ENCODE measurements at regions not wholly inside any gene's neighbourhood (a gene's known extent, or its start where the extent isn't known, plus 50 kb on each side); places are given as distances from the start of the nearest gene placed in this dataset.

GRCh38 chr1:218686761-218687160 is 341.6 kb downstream of the TGFB2 start:
- no peaks in the 10 kb centered on the region for H3K36me3 ChIP-seq (ENCODE audit: control insufficient read depth in 4 of 4, insufficient read depth in 4 of 4, low read length in 3 of 4)
- ChIA-PET CTCF (no interaction called here), POLR2A (no interaction called here)
- no peaks in the 10 kb centered on the region for H3K27me3 ChIP-seq (replicated peaks in 2 of 5; ENCODE audit: control insufficient read depth in 4 of 5, insufficient read depth in 5 of 5, low read length in 4 of 5)
- DNase-seq = no peak
- H3K4me1 ChIP-seq (ENCODE audit: control extremely low read depth in 1 of 4, control insufficient read depth in 4 of 4, insufficient read depth in 4 of 4, low read length in 3 of 4) = no peaks in the 10 kb centered on the region
- H3K9me3 ChIP-seq (ENCODE audit: control extremely low read depth in 1 of 5, control insufficient read depth in 4 of 5, insufficient read depth in 2 of 5, low read depth in 1 of 5, low read length in 4 of 5) = no peaks in the 10 kb centered on the region
- whole genome bisulfite sequencing (ENCODE audit: insufficient coverage) = 80% methylated on average over 1 of the region's 1 CpG
- H3K4me3 ChIP-seq (ENCODE audit: control insufficient read depth in 1 of 7, extremely low read depth in 1 of 7, insufficient read depth in 4 of 7, low read depth in 2 of 7, low read length in 6 of 7) = no peak overlapping the region
- H3K27ac ChIP-seq (ENCODE audit: insufficient read depth in 1 of 2, low read depth in 1 of 2, low read length in 2 of 2, poor library complexity in 1 of 2, severe bottlenecking in 2 of 2) = no peak overlapping the region

- WGBS (ENCODE audit: insufficient coverage) = 0% methylated on average over 1 of the region's 2 CpGs
- no peak for DNase-seq
- H3K36me3 ChIP-seq (ENCODE audit: control insufficient read depth in 4 of 4, insufficient read depth in 4 of 4, low read length in 3 of 4) = no peaks in the 10 kb centered on the region
- ChIA-PET CTCF (no interaction called here), POLR2A (no interaction called here)
- H3K9me3 ChIP-seq (ENCODE audit: control extremely low read depth in 1 of 5, control insufficient read depth in 4 of 5, insufficient read depth in 2 of 5, low read depth in 1 of 5, low read length in 4 of 5) = no peaks in the 10 kb centered on the region
- no peak overlapping the region for H3K4me3 ChIP-seq (ENCODE audit: control insufficient read depth in 1 of 7, extremely low read depth in 1 of 7, insufficient read depth in 4 of 7, low read depth in 2 of 7, low read length in 6 of 7)
- no peaks in the 10 kb centered on the region for H3K27me3 ChIP-seq (replicated peaks in 2 of 5; ENCODE audit: control insufficient read depth in 4 of 5, insufficient read depth in 5 of 5, low read length in 4 of 5)
- H3K27ac ChIP-seq (ENCODE audit: insufficient read depth in 1 of 2, low read depth in 1 of 2, low read length in 2 of 2, poor library complexity in 1 of 2, severe bottlenecking in 2 of 2) = no peak overlapping the region
- no peaks in the 10 kb centered on the region for H3K4me1 ChIP-seq (ENCODE audit: control extremely low read depth in 1 of 4, control insufficient read depth in 4 of 4, insufficient read depth in 4 of 4, low read length in 3 of 4)
Observed at GRCh38 chr1:218692808-218693207, 347.7 kb downstream of the TGFB2 start.

- H3K27ac ChIP-seq (ENCODE audit: insufficient read depth in 1 of 2, low read depth in 1 of 2, low read length in 2 of 2, poor library complexity in 1 of 2, severe bottlenecking in 2 of 2) = no peak overlapping the region
- no peaks in the 10 kb centered on the region for H3K36me3 ChIP-seq (ENCODE audit: control insufficient read depth in 4 of 4, insufficient read depth in 4 of 4, low read length in 3 of 4)
- H3K9me3 ChIP-seq (ENCODE audit: control extremely low read depth in 1 of 5, control insufficient read depth in 4 of 5, insufficient read depth in 2 of 5, low read depth in 1 of 5, low read length in 4 of 5) = no peaks in the 10 kb centered on the region
- no peaks in the 10 kb centered on the region for H3K4me1 ChIP-seq (ENCODE audit: control extremely low read depth in 1 of 4, control insufficient read depth in 4 of 4, insufficient read depth in 4 of 4, low read length in 3 of 4)
- POLR2A ChIA-PET = no interaction called here
- H3K27me3 ChIP-seq (replicated peaks in 2 of 5; ENCODE audit: control insufficient read depth in 4 of 5, insufficient read depth in 5 of 5, low read length in 4 of 5) = no peaks in the 10 kb centered on the region
- CTCF ChIA-PET = no interaction called here
- 80% methylated on average over 1 of the region's 2 CpGs for WGBS (ENCODE audit: insufficient coverage)
- H3K4me3 ChIP-seq (ENCODE audit: control insufficient read depth in 1 of 7, extremely low read depth in 1 of 7, insufficient read depth in 4 of 7, low read depth in 2 of 7, low read length in 6 of 7) = no peak overlapping the region
- DNase-seq = no peak
Observed at GRCh38 chr1:218693599-218693998, 348.5 kb downstream of the TGFB2 start.

DNA sequence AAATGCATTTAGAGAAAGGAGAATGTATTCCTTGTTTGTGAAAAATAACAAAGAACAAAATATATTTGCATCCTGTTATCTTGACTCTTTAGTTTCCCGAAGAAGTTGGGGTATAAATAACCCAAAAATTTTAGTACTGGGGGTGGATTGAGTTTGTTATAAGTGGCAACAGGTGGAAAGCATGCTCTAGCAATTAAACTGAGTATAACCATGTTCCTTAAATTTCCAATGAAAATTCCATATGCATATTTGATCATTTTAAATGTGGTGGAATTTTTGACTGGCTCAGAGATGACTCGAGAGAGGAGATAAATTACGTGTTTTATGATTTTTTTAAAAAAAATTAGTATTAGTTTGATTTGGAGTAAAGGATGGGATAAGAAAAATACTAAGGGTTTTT is 348.9 kb downstream of the TGFB2 start:
- H3K9me3 ChIP-seq (ENCODE audit: control extremely low read depth in 1 of 5, control insufficient read depth in 4 of 5, insufficient read depth in 2 of 5, low read depth in 1 of 5, low read length in 4 of 5) = no peaks in the 10 kb centered on the region

DNA sequence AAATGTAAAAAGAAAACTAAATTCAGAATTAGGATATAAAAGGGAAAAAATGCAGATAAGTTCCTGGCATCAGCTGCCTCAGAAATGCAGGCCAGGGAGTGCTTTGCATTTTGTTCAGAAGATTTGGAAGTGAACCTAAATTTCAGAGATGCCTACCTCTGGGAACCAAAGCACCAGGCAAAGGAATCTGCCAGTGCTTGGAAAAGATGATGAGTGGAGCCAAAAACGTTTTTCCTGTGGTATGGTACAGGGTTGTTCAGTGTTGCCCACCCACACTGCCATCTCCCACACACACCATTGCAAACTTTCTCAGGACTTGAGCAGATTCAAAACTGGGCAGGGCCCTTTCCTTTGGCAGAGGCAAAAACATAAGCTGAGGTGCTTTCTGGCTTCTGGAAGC is 349.5 kb downstream of the TGFB2 start:
- no peak for DNase-seq
- WGBS (ENCODE audit: insufficient coverage) = no CpG with 5 or more reads among the region's 1 CpG
- no peaks in the 10 kb centered on the region for H3K36me3 ChIP-seq (ENCODE audit: control insufficient read depth in 4 of 4, insufficient read depth in 4 of 4, low read length in 3 of 4)
- H3K27me3 ChIP-seq (replicated peaks in 2 of 5; ENCODE audit: control insufficient read depth in 4 of 5, insufficient read depth in 5 of 5, low read length in 4 of 5) = no peaks in the 10 kb centered on the region
- no peaks in the 10 kb centered on the region for H3K4me1 ChIP-seq (ENCODE audit: control extremely low read depth in 1 of 4, control insufficient read depth in 4 of 4, insufficient read depth in 4 of 4, low read length in 3 of 4)
- ChIA-PET POLR2A (no interaction called here), CTCF (interaction anchor here (1.2 kb wide), 1 partner anchor 11 kb away, joined by 3 read pairs; no protein-coding TSS in a partner anchor)
- H3K9me3 ChIP-seq (ENCODE audit: control extremely low read depth in 1 of 5, control insufficient read depth in 4 of 5, insufficient read depth in 2 of 5, low read depth in 1 of 5, low read length in 4 of 5) = no peaks in the 10 kb centered on the region
- H3K27ac ChIP-seq (ENCODE audit: insufficient read depth in 1 of 2, low read depth in 1 of 2, low read length in 2 of 2, poor library complexity in 1 of 2, severe bottlenecking in 2 of 2) = no peak overlapping the region
- no peak overlapping the region for H3K4me3 ChIP-seq (ENCODE audit: control insufficient read depth in 1 of 7, extremely low read depth in 1 of 7, insufficient read depth in 4 of 7, low read depth in 2 of 7, low read length in 6 of 7)

More for the DNA sequence above, 348.9 kb downstream of the TGFB2 start:
- no peak for DNase-seq
- ChIA-PET POLR2A (no interaction called here), CTCF (no interaction called here)
- no peaks in the 10 kb centered on the region for H3K4me1 ChIP-seq (ENCODE audit: control extremely low read depth in 1 of 4, control insufficient read depth in 4 of 4, insufficient read depth in 4 of 4, low read length in 3 of 4)
- H3K27me3 ChIP-seq (replicated peaks in 2 of 5; ENCODE audit: control insufficient read depth in 4 of 5, insufficient read depth in 5 of 5, low read length in 4 of 5) = no peaks in the 10 kb centered on the region
- no peaks in the 10 kb centered on the region for H3K36me3 ChIP-seq (ENCODE audit: control insufficient read depth in 4 of 4, insufficient read depth in 4 of 4, low read length in 3 of 4)
- WGBS (ENCODE audit: insufficient coverage) = 63% methylated on average over 2 of the region's 3 CpGs
- no peak overlapping the region for H3K27ac ChIP-seq (ENCODE audit: insufficient read depth in 1 of 2, low read depth in 1 of 2, low read length in 2 of 2, poor library complexity in 1 of 2, severe bottlenecking in 2 of 2)
- H3K4me3 ChIP-seq (ENCODE audit: control insufficient read depth in 1 of 7, extremely low read depth in 1 of 7, insufficient read depth in 4 of 7, low read depth in 2 of 7, low read length in 6 of 7) = no peak overlapping the region

GRCh38 chr1:218695525-218695924 is 350.4 kb downstream of the TGFB2 start:
- Histone ChIP-seq H3K27me3 (replicated peaks in 2 of 5; ENCODE audit: control insufficient read depth in 4 of 5, insufficient read depth in 5 of 5, low read length in 4 of 5) (no peaks in the 10 kb centered on the region), H3K9me3 (ENCODE audit: control extremely low read depth in 1 of 5, control insufficient read depth in 4 of 5, insufficient read depth in 2 of 5, low read depth in 1 of 5, low read length in 4 of 5) (no peaks in the 10 kb centered on the region), H3K36me3 (ENCODE audit: control insufficient read depth in 4 of 4, insufficient read depth in 4 of 4, low read length in 3 of 4) (no peaks in the 10 kb centered on the region), H3K4me1 (ENCODE audit: control extremely low read depth in 1 of 4, control insufficient read depth in 4 of 4, insufficient read depth in 4 of 4, low read length in 3 of 4) (no peaks in the 10 kb centered on the region), H3K27ac (ENCODE audit: insufficient read depth in 1 of 2, low read depth in 1 of 2, low read length in 2 of 2, poor library complexity in 1 of 2, severe bottlenecking in 2 of 2) (no peak overlapping the region), H3K4me3 (ENCODE audit: control insufficient read depth in 1 of 7, extremely low read depth in 1 of 7, insufficient read depth in 4 of 7, low read depth in 2 of 7, low read length in 6 of 7) (no peak overlapping the region)
- WGBS (ENCODE audit: insufficient coverage) = 100% methylated on average over 1 of the region's 4 CpGs
- CTCF ChIA-PET = interaction anchor here (1.2 kb wide), 1 partner anchor 10 kb away, joined by 3 read pairs; no protein-coding TSS in a partner anchor
- DNase-seq = no peak
- POLR2A ChIA-PET = no interaction called here

- Histone ChIP-seq H3K4me3 (ENCODE audit: control insufficient read depth in 1 of 7, extremely low read depth in 1 of 7, insufficient read depth in 4 of 7, low read depth in 2 of 7, low read length in 6 of 7) (no peak overlapping the region), H3K36me3 (ENCODE audit: control insufficient read depth in 4 of 4, insufficient read depth in 4 of 4, low read length in 3 of 4) (no peaks in the 10 kb centered on the region), H3K27me3 (replicated peaks in 2 of 5; ENCODE audit: control insufficient read depth in 4 of 5, insufficient read depth in 5 of 5, low read length in 4 of 5) (no peaks in the 10 kb centered on the region), H3K4me1 (ENCODE audit: control extremely low read depth in 1 of 4, control insufficient read depth in 4 of 4, insufficient read depth in 4 of 4, low read length in 3 of 4) (no peaks in the 10 kb centered on the region), H3K9me3 (ENCODE audit: control extremely low read depth in 1 of 5, control insufficient read depth in 4 of 5, insufficient read depth in 2 of 5, low read depth in 1 of 5, low read length in 4 of 5) (no peaks in the 10 kb centered on the region), H3K27ac (ENCODE audit: insufficient read depth in 1 of 2, low read depth in 1 of 2, low read length in 2 of 2, poor library complexity in 1 of 2, severe bottlenecking in 2 of 2) (no peak overlapping the region)
- no peak for DNase-seq
- ChIA-PET POLR2A (no interaction called here), CTCF (no interaction called here)
Observed at GRCh38 chr1:218698141-218698540, 353.0 kb downstream of the TGFB2 start.
